Thyroid gland (tissue), 4 donors: ENCODE measurements at regions not wholly inside any gene's neighbourhood (a gene's known extent, or its start where the extent isn't known, plus 50 kb on each side); places are given as distances from the start of the nearest gene placed in this dataset.

ENCODE experiments used
- POLR2A ChIP-seq, 2 donors: fragments of 450-650 bp; IDR thresholded peaks; one replicate each; pipeline ENCODE4 v1.6.1; 2017; ENCODE audit warnings: antibody characterized with exemption in 2 of 2, mild to moderate bottlenecking in 2 of 2, moderate library complexity in 1 of 2
- TF ChIP-seq, protein P1 (sequence below), 6 experiments: fragments of 200-600 bp in 3 of 6; fragments of 450-650 bp in 3 of 6; sonication (generic) in 3 of 6; IDR thresholded peaks; one replicate each; pipeline ENCODE4 v1.5.1; 2016 to 2019; ENCODE audit warnings: antibody characterized with exemption in 6 of 6, mild to moderate bottlenecking in 2 of 6, inconsistent platforms in 1 of 6, moderate library complexity in 1 of 6

DNA sequence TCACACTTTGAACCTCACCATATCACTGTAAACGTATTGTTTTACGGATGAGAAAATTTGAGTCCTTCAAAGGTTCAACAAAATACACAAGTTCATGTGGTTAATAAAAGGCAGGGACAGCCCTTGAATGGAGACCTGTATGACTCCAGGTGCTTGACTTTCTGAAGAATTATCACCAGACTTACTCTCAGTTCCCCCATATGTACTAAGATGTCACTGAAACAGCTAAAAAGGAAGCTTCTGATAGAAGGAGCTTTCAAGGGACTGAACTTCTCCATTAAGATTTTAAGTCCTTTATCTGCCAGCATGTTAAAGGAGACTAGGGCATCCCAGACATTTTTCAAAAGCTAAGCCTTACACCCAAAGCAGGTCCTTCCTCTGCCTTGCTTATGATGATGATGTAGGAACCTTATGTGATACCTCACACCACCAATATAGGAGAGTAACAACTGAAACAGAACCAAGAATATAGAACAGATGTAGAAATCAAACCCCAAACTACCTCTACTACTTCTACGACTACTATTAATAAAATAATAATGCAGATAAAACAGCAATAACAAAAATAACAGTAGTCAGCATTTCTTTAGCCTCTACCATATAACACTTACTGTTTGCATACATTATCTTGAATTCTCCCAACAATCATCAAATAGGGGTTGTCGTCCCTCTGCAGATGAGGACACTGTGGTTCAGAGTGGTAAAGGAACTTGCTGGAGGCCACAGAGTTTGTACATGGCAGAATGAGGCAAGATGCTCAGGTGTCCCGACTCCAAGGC lies 273.9 kb downstream of the ELAVL2 start:
- TF ChIP-seq, protein P1, sequence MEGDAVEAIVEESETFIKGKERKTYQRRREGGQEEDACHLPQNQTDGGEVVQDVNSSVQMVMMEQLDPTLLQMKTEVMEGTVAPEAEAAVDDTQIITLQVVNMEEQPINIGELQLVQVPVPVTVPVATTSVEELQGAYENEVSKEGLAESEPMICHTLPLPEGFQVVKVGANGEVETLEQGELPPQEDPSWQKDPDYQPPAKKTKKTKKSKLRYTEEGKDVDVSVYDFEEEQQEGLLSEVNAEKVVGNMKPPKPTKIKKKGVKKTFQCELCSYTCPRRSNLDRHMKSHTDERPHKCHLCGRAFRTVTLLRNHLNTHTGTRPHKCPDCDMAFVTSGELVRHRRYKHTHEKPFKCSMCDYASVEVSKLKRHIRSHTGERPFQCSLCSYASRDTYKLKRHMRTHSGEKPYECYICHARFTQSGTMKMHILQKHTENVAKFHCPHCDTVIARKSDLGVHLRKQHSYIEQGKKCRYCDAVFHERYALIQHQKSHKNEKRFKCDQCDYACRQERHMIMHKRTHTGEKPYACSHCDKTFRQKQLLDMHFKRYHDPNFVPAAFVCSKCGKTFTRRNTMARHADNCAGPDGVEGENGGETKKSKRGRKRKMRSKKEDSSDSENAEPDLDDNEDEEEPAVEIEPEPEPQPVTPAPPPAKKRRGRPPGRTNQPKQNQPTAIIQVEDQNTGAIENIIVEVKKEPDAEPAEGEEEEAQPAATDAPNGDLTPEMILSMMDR (IDR thresholded peaks at IDR 0.05): no peak
- no peak for TF ChIP-seq POLR2A (IDR thresholded peaks at IDR 0.05)
